ENCODE measurements at regions not wholly inside any gene's neighbourhood (a gene's known extent, or its start where the extent isn't known, plus 50 kb on each side); places are given as distances from the start of the nearest gene placed in this dataset.

- TF ChIP-seq CTCF (conservative IDR thresholded peaks at IDR 0.05), result no peak
- H3K27ac ChIP-seq, result no peak overlapping the region
These were observed 212.3 kb upstream of the CDYL start for GRCh38 chr6:4563877-4564276.

- no peak for TF ChIP-seq CTCF (conservative IDR thresholded peaks at IDR 0.05)
- H3K27ac ChIP-seq, result no peak overlapping the region
These were observed 213.0 kb upstream of the CDYL start for GRCh38 chr6:4563156-4563555.

- TF ChIP-seq CTCF (conservative IDR thresholded peaks at IDR 0.05), result no peak
- H3K27ac ChIP-seq, result no peak overlapping the region
These were observed 214.3 kb upstream of the CDYL start for GRCh38 chr6:4561773-4562400.

GRCh38 chr6:4561078-4561435 is 215.1 kb upstream of the CDYL start:
- TF ChIP-seq CTCF (conservative IDR thresholded peaks at IDR 0.05), result no peak
- no peak overlapping the region for H3K27ac ChIP-seq

- no peak for TF ChIP-seq CTCF (conservative IDR thresholded peaks at IDR 0.05)
- H3K27ac ChIP-seq, result no peak overlapping the region
These were observed 215.8 kb upstream of the CDYL start for GRCh38 chr6:4560221-4561077.

- TF ChIP-seq CTCF (conservative IDR thresholded peaks at IDR 0.05), result no peak
- no peak overlapping the region for H3K27ac ChIP-seq
These were observed 216.8 kb upstream of the CDYL start for GRCh38 chr6:4559281-4559875.

- no peak for TF ChIP-seq CTCF (conservative IDR thresholded peaks at IDR 0.05)
- no peak overlapping the region for H3K27ac ChIP-seq
These were observed 221.6 kb upstream of the CDYL start for GRCh38 chr6:4554645-4555044.

Measured in VCaP (cell line).